ENCODE measurements at regions not wholly inside any gene's neighbourhood (a gene's known extent, or its start where the extent isn't known, plus 50 kb on each side); places are given as distances from the start of the nearest gene placed in this dataset.
"Not testable (repeated sequence)": the region's sequence is repeated elsewhere in the genome, so short reads cannot be mapped to it uniquely, and the experiment has no call there.

DNA sequence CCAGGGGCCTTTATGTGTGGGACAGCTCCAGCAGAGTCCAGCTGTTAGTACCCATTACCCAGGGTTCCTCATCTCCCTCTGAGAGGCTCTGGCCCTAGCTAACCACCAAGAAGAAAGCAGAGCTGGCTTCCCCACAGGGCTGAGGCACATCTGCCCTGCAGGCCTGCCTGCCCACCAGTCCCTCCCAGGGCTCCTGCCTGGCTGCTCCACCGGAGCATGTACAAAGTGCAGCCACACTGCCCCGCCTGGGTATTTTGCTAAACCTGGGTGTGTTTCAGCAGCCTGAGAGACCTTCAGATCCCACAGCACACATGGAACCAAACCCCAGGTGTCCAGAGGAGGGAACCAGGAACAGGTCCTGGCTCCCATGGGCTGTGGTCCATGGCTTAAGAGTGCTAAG, 500.4 kb upstream of the KLHL4 start:
- Histone ChIP-seq H3K36me3 (ENCODE audit: control insufficient read depth in 4 of 4, insufficient read depth in 4 of 4, low read length in 4 of 4) (no peaks in the 10 kb centered on the region), H3K4me1 (ENCODE audit: control insufficient read depth in 5 of 5, insufficient read depth in 5 of 5, low read length in 5 of 5) (no peaks in the 10 kb centered on the region), H3K9me3 (ENCODE audit: control insufficient read depth in 4 of 4, insufficient read depth in 3 of 4, low read length in 3 of 4) (peaks cover 0 to 5% (median 0%) of the 10 kb centered on the region in 4 donors), H3K27ac (ENCODE audit: low read depth in 1 of 2, low read length in 1 of 2) (no peak overlapping the region), H3K4me3 (no peak overlapping the region), H3K9ac (ENCODE audit: insufficient read depth in 1 of 2, low read length in 2 of 2) (no peak overlapping the region), H3K27me3 (ENCODE audit: control insufficient read depth in 3 of 3, insufficient read depth in 3 of 3, low read length in 2 of 3) (peaks cover 0 to 2% (median 0%) of the 10 kb centered on the region in 3 donors)
- WGBS, 2 donors: 72 to 83% methylated on average over 1 to 2 of the region's 2 CpGs
- no peak for DNase-seq
- TF ChIP-seq, protein P1, sequence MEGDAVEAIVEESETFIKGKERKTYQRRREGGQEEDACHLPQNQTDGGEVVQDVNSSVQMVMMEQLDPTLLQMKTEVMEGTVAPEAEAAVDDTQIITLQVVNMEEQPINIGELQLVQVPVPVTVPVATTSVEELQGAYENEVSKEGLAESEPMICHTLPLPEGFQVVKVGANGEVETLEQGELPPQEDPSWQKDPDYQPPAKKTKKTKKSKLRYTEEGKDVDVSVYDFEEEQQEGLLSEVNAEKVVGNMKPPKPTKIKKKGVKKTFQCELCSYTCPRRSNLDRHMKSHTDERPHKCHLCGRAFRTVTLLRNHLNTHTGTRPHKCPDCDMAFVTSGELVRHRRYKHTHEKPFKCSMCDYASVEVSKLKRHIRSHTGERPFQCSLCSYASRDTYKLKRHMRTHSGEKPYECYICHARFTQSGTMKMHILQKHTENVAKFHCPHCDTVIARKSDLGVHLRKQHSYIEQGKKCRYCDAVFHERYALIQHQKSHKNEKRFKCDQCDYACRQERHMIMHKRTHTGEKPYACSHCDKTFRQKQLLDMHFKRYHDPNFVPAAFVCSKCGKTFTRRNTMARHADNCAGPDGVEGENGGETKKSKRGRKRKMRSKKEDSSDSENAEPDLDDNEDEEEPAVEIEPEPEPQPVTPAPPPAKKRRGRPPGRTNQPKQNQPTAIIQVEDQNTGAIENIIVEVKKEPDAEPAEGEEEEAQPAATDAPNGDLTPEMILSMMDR (IDR thresholded peaks at IDR 0.05; ENCODE audit: control extremely low read depth, extremely low read depth): no peak
- no peak for ATAC-seq (ENCODE audit: insufficient read depth, low FRiP score)

DNA sequence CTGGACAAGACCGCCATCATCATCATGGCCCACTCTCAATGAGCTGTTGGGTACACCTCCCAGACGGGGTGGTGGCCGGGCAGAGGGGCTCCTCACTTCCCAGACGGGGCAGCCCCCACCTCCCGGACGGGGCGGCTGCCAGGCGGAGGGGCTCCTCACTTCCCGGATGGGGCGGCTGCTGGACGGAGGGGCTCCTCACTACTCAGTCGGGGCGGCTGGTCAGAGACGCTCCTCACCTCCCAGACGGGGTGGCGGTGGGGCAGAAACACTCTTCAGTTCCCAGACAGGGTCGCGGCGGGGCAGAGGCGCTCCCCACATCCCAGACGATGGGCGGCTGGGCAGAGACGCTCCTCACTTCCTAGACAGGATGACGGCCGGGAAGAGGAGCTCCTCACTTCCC, 484.5 kb upstream of the KLHL4 start:
- H3K9ac ChIP-seq (ENCODE audit: insufficient read depth in 1 of 2, low read length in 2 of 2); ATAC-seq (ENCODE audit: insufficient read depth, low FRiP score); H3K27ac ChIP-seq (ENCODE audit: low read depth in 1 of 2, low read length in 1 of 2); H3K27me3 ChIP-seq (ENCODE audit: control insufficient read depth in 3 of 3, insufficient read depth in 3 of 3, low read length in 2 of 3); H3K36me3 ChIP-seq (ENCODE audit: control insufficient read depth in 4 of 4, insufficient read depth in 4 of 4, low read length in 4 of 4); DNase-seq; H3K4me3 ChIP-seq; H3K9me3 ChIP-seq (ENCODE audit: control insufficient read depth in 4 of 4, insufficient read depth in 3 of 4, low read length in 3 of 4); H3K4me1 ChIP-seq (ENCODE audit: control insufficient read depth in 5 of 5, insufficient read depth in 5 of 5, low read length in 5 of 5): not testable (repeated sequence)
- WGBS, 2 donors: 93 to 97% methylated on average over 21 to 25 of the region's 25 CpGs

DNA sequence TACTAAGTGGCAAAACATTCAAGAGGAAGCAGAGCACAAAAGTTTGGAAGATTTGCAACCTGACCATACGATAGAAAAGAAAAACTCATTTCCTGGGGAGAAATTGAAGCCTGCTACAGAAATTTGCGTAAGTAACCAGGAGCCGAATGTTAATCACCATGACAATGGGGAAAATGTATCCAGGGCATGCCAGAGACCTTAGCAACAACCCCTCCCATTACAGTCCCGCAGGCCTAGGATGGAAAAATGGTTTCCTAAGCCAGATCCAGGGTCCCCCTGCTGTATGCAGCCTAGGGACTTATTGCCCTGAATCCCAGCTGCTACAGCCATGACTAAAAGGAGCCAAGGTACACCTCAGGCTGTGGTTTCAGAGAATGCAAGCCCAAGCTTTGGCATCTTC, 472.2 kb upstream of the KLHL4 start:
- ATAC-seq (ENCODE audit: insufficient read depth, low FRiP score): no peak
- H3K4me3 ChIP-seq: no peak overlapping the region
- 67 to 83% methylated on average over 4 of the region's 4 CpGs for WGBS, 2 donors
- TF ChIP-seq, protein P1 (IDR thresholded peaks at IDR 0.05; ENCODE audit: control extremely low read depth, extremely low read depth): no peak
- no peak overlapping the region for H3K9ac ChIP-seq (ENCODE audit: insufficient read depth in 1 of 2, low read length in 2 of 2)
- H3K9me3 ChIP-seq (ENCODE audit: control insufficient read depth in 4 of 4, insufficient read depth in 3 of 4, low read length in 3 of 4): no peaks in the 10 kb centered on the region
- H3K27me3 ChIP-seq (ENCODE audit: control insufficient read depth in 3 of 3, insufficient read depth in 3 of 3, low read length in 2 of 3): peaks cover 0 to 2% (median 0%) of the 10 kb centered on the region in 3 donors
- no peak for DNase-seq
- no peaks in the 10 kb centered on the region for H3K36me3 ChIP-seq (ENCODE audit: control insufficient read depth in 4 of 4, insufficient read depth in 4 of 4, low read length in 4 of 4)
- H3K4me1 ChIP-seq (ENCODE audit: control insufficient read depth in 5 of 5, insufficient read depth in 5 of 5, low read length in 5 of 5): peaks cover 0 to 8% (median 0%) of the 10 kb centered on the region in 5 donors
- no peak overlapping the region for H3K27ac ChIP-seq (ENCODE audit: low read depth in 1 of 2, low read length in 1 of 2)

DNA sequence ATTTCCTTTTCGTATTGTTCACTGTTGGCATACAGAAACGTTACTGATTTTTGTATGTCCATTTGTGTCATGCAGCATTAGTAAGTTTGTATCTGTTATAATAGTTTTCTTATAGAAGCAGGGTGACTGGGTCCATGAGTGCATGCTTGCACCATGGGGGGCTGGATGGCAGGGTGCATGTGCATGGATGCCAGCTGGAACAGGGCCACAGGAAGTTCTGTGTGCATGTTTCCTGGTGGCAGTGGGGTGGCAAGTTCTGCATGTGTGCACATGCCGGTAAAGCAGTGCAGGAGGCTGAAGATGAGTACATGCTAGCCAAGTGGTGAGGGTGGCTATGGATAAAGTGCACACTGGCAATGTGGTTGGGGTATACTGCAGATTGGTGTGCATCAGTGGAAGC, 468.0 kb upstream of the KLHL4 start:
- 72 to 87% methylated on average over 3 of the region's 3 CpGs for WGBS, 2 donors
- Histone ChIP-seq H3K36me3 (ENCODE audit: control insufficient read depth in 4 of 4, insufficient read depth in 4 of 4, low read length in 4 of 4) (no peaks in the 10 kb centered on the region), H3K27me3 (ENCODE audit: control insufficient read depth in 3 of 3, insufficient read depth in 3 of 3, low read length in 2 of 3) (no peaks in the 10 kb centered on the region), H3K4me3 (no peak overlapping the region), H3K9me3 (ENCODE audit: control insufficient read depth in 4 of 4, insufficient read depth in 3 of 4, low read length in 3 of 4) (no peaks in the 10 kb centered on the region), H3K9ac (ENCODE audit: insufficient read depth in 1 of 2, low read length in 2 of 2) (no peak overlapping the region), H3K4me1 (ENCODE audit: control insufficient read depth in 5 of 5, insufficient read depth in 5 of 5, low read length in 5 of 5) (no peaks in the 10 kb centered on the region), H3K27ac (ENCODE audit: low read depth in 1 of 2, low read length in 1 of 2) (no peak overlapping the region)
- TF ChIP-seq, protein P1 (IDR thresholded peaks at IDR 0.05; ENCODE audit: control extremely low read depth, extremely low read depth): no peak
- DNase-seq (no peak), ATAC-seq (ENCODE audit: insufficient read depth, low FRiP score) (no peak)

Measured in lung (tissue), 11 donors.